GM18508 (cell line): ENCODE measurements at regions not wholly inside any gene's neighbourhood (a gene's known extent, or its start where the extent isn't known, plus 50 kb on each side); places are given as distances from the start of the nearest gene placed in this dataset.

Experiments used
- ATAC-seq: cut with Tn5 transposase; IDR thresholded peaks from one replicate; pipeline ENCODE4 v1.9.1; 2021; ENCODE audit warnings: moderate number of reproducible peaks; ENCODE audit not compliant: insufficient read depth, unreplicated experiment

DNA sequence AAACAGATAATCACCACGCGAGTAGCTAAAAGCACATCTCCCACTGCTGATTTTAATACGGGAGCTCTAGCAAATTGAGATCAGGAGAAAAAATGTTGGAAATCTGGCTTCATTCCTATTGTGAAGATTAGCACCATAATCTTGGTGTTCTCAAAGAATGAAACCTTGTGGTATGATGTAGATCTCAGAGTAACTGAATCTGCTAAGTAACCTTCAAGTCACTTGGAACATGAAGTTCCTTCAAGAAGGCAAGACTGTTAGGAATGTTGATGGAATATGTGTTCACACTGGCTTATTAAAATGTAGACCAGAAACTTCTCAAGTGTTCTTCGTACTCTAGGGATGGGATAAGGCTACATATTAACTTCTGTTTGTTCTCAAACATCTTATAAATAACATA is 117.4 kb upstream of the CHRM3 start:
- no peak for ATAC-seq

DNA sequence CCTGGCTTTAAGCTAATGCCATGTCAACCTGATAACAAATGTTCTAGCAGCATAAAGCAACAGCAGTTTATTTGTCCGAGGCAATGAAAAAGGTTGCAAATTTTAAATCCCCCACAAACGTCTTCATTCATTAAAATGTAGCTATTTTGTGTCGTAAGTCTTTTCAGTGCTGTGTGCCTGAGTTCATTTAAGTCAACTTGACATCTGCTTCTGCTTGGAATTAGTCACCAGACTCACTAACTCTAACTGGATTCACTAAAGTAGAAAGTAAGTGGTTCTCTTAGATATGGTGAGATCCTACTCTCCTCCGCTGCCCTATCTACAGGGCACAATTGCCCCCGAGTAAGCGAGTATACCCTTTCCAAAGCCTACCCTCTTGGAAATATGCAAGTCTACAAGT is 118.4 kb upstream of the CHRM3 start:
- ATAC-seq, result no peak

DNA sequence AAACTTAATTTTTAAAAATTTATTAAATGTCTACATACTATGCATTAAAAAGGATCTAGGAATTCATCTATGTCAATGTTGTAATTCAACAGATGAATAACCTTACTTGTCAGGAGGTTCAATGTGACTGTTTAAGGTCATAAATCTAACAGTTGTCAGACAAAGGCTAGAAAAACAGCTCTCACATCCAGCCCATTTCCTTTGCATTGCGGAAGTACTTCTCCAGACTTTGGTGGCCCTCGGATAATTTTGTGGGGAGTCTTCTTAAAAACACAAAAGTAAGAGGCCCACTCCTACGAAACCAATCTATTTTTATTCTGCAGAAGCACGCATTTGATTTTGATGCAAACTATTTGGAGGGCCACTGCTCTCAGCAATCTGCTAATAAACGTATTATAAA is 122.6 kb upstream of the CHRM3 start:
- no peak for ATAC-seq

DNA sequence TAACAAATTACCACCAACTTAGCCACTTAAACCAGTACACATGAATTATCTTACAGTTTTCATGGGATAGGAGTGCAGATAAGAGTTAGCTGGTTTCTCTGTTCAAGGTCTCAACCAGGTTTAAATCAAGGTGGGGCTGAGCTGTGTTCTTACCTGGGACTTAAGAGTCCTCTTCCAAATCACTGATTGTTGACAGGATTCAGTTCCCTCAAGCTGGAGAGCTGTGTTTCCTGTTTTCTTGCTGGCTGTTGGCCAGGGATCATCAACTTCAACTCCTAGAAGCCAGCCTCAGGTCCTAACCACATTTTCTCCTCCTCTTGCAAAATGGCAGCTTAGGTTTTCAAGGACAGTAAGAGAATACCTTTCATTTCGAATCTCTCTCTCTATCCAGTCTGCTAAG is 123.8 kb upstream of the CHRM3 start:
- no peak for ATAC-seq

DNA sequence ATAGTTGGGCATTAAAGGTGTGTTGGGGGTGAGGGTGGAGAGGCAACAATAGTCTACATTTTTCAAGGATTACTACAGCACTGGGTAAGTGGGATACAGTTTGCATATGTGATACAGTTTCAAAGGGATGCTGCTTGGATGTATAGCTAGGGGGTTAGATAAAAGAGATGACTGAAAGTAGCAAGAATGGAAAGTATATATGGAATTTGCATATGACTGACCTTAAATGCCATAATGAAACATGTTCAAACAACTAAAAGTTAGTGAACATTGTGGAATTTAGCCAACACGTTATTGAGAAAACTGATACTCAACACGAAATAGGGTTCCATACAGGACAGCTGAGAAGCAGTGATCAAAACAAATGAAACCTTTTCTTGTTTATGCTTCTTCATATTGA is 124.8 kb upstream of the CHRM3 start:
- ATAC-seq, result no peak

DNA sequence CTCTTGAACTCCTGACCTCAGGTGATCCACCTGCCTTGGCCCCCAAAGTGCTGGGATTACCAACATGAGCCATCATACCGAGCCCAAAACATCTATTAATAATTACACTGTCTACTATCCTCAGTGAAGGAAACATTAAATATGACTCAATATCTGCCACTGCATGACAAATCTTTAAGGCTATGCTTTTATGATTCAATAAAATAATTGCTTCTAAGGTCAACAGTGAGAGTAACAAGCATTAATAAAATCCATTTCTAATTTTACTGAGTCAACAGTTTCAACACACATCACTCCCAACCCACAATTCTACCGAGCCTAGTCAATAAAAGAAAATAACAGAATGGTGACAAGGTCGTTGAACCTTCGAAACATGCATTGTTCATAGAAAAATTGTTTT is 125.5 kb upstream of the CHRM3 start:
- ATAC-seq, result no peak

DNA sequence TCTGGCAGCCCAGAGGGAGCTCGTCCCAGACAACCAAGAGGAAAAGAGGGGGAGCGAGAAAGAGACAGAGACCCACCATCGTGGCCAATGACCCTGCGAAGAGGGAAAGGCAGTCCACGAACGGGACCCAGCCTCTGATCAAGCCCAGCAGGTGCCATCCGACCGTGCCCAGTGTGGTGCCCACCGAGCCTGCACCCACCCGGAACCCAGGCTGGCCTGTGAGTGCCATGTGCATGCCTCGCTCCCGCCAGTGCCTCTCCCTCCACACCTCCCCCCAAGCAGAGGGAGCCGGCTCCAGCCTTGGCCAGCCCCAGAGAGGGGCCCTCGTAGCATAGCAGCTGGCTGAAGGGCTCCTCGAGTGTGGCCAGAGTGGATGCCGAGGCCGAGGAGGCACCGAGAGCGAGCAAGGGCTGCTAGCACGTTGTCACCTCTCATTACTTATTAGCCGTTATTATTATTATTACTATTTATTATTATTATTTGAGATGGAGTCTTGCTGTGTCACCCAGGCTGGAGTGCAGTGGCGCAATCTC is 130.7 kb upstream of the CHRM3 start:
- no peak for ATAC-seq

DNA sequence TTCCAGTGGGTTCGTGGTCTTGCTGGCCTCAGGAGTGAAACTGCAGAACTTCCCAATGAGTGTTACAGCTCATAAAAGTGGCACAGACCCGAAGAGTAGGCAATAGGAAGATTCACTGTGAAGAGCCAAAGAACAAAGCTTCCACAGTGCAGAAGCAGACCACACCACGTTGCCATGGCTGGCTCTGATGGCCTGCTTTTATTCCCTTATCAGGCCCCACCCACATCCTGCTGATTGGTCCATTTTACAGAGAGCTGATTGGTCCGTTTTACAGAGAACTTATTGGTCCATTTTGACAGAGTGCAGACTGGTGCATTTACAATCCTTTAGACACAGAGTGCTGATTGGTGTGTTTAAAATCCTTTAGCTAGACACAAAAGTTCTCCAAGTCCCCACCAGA is 131.4 kb upstream of the CHRM3 start:
- ATAC-seq, result no peak

DNA sequence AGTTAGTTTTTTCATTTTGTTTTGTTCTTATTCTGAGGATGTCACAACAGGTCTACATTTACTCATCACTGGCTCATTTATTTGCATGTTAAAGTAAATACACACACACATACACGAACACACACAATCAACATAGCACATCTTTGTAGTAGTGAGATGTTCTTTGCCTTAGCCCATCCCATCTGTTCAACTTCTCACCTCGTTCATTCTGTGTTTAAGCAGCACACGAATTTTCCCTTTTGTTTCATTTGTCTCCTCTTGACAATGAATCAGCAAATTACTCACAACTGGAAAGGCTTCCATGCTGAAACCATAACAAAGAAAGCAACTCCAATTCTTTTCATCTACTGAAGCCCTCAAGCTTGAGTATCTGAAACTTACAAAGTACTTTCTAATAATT is 133.3 kb upstream of the CHRM3 start:
- ATAC-seq, result no peak

DNA sequence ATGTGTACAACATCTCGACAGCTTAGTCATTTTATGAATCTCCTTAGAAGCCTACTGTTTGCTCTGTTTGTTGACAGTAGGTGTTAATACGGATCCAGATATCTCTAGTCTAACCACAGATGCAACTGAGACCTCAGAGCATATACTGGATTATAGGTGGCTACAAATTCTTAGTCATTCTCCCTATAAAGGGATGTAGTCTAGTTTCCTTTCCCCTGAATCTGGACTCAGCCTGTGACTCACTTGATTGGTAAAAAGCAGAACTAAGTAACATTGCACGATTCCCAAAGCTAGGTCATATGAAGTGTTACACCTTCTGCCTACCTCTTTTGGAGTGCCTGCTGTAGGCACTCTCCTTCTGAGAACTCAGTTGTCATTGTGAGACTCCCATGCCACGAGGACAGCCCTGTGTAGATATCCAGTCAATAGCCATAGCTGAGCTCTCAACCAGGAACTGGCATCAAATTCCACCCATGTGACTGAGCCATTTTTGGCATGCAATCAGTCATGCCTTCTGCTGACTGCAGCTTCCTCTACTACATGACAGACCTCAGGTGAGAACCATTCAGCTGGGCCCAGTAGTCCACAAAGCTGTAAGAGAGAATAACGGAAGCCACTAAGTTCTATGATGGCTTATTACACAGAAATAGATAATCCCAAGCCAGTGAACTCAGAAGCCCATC is 135.9 kb upstream of the CHRM3 start:
- ATAC-seq, result no peak

DNA sequence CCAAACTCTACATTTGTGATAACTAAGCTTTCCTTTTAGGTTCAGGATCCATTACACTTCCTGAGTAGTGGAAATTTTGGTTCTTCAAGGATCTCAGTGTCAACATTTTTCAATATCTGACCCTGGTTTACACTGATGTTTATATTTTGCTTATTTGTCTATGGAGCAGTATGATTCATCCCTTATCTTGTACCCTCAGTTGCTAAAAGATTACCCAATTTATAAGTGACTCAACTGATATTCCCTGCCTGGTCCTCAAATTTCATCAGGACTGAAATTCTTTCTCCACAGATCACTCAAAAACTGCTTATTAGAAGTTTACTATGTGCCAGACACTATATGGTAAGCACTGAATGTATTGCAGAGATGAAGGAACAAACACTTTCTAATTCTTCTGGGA is 139.1 kb upstream of the CHRM3 start:
- ATAC-seq, result no peak

DNA sequence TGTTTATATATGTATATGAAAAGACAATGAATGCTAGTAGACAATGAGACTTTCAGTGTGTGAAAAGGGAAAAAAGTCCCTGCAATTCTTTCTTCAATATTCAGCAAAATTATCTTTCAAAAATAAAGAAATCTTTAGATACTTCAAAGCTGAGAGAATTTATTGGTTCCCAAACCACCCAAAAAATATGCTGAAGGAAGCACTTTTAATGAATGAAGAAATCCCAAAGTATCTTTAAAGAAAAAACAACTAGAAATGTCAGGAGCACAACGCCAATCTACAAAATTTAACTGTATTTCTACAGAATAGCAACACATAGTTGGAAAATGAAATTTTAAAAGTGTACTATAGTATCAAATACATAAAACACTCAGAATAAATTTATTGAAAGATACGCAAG is 142.3 kb upstream of the CHRM3 start:
- no peak for ATAC-seq

DNA sequence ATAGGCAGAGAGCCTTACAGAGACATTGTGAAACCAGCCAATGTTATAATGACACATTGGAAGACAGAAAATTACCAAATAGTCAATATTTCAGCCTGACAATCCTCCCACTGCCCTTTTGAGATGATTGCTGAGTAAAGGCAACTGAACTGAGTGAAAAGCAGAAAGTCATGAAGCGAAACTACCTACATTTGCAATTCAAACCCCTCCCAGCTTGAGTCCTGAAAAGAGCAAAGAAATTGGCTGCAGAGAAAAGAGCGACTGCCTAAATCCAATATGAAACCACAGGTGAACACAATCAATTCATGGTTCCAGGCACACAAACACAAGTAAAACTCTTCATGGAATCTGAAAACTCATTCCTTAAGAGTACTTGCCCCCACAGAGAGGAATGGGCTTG is 143.4 kb upstream of the CHRM3 start:
- no peak for ATAC-seq

DNA sequence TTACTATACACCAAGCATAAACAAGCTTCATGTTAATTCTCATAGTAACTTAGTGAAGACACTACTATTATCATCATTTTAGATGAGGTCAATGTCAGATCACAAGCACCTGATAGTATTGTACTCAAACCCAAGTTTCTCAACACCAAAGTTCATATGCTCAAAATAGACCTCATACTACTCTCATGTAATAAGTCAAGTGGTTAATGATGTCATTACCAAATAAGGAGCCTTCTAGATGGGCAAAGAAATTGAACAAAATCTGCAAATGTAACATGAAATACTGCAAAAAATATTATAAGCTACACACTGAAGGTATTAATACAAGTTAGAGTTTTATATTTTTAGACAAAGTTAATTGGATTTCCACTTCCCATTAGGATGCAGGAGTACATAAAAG is 144.0 kb upstream of the CHRM3 start:
- no peak for ATAC-seq

DNA sequence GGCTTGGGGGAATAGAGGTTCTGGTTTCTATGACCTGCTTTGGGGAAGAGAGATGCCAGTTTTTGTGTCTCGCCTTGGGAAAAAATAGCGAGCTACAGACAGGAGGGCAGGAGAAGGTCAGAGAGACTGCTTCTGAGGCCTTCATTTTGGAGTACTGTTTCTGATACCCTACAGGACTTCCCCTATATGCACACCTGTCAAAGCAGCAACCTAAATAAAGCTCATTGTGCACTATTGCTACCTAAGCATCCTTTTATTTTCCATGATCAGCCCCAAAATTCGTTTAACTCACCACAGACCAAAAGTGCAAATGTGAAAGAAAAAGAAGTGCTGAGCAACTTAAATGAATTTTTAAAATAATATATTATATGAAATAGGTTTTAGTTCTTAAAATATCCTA is 145.6 kb upstream of the CHRM3 start:
- ATAC-seq, result no peak

DNA sequence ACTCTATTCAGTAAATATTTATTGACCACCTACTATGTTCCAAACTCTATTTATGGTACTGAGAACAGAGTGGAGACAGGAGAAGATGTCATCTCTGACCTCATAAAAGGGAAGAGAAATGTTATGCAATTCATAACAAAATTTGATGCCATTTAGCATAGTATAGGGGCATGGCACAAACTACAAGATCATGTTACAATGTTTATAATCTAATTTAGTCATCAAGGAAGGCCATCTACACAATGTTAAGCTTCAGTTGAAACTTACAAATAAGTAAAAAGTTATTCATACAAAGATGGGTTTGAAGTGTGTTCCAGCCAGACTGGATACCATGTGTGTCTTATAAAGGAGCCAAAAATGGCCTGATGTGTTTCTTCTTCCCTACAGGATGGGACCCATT is 146.8 kb upstream of the CHRM3 start:
- ATAC-seq, result no peak

DNA sequence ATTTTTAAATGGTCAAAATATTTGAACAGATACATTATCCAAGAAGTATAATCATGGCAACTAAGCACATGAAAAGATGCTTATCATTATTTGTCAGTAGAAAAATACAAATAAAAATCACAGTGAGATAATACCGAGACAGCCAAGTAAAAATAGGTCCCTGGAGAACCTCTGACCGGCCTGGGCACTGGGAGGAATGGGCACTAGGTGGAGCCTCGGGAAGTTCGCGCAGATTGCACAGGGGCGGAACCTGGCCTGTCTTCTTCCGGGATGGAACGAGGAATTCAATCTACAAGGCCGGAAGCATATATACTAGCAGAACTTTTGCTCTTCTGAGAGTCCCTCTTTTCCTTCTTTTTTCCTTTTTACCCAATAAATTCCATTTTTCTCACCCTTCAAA is 148.5 kb upstream of the CHRM3 start:
- ATAC-seq, result no peak

DNA sequence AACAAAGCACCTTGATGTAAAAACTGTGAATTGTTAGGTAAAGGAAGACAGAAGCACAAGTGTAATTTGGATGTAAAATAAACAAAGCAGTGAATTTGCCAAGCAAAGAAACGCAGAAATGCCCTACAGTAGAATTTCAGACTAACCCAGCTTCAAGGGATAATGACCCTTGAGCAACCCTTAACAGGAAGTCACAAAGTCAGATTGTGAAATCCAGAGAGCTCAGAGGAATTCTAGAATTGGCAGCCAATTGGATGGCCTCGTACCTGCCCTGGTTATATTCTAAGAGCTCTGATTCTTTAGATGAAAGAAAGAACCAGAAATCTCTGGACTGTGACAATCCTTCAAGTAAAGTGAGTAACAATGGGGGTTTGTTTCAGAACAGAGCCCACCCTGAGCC is 152.7 kb upstream of the CHRM3 start:
- no peak for ATAC-seq

DNA sequence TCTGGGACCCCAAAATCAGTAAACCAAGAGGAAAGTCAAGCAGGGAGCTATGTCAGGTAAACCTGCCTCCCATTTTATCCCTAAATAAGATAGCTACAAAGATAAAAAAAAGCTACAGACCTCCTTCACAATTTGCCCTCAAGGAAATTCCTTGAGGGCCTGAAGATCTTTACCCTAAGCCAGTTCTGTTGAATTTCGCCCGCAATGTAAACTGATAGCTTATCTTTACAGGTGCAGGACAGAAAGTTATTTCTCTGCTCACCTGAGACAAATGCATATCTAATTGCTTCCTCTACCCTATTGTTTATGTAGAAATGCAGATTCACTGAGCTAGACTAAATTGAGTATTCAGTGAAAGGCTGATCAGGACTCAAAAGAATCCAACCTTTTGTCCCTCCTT is 153.4 kb upstream of the CHRM3 start:
- no peak for ATAC-seq

DNA sequence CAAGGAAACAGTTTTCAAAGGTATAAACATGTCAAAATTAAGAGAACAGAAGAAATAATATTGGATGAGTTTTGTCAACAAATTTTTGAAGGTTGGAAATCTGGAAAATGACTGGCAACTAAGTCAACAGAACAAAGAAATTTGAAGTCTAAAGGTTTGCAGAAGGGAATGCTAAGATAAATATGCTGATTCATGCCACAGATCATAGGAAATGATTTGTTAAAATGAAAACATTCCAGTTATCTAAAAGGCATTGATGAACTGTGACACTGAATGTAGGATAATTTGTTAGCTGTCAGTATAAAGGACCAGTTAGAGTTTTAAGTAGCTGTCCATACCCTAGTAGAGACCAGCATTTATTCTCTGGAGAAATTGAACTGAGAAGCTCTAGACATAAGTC is 157.9 kb upstream of the CHRM3 start:
- no peak for ATAC-seq

DNA sequence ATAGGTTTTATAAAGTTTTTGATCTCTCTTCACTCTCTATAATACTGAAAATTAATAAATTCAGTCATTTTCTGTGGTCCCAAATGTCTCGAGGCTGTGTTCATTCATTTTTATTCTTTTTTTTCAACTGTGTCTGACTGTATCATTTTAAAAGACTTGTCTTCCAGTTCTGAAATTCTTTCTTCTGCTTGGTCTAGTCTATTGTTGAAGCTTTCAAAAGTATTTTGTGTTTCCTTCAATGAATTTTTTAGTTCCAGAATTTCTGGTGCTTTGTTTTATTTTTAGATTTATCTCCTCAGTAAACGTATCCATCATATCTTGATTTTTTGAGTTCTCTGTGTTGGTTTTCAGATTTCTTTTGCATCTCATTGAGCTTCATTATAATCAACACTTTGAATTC is 161.0 kb upstream of the CHRM3 start:
- no peak for ATAC-seq

DNA sequence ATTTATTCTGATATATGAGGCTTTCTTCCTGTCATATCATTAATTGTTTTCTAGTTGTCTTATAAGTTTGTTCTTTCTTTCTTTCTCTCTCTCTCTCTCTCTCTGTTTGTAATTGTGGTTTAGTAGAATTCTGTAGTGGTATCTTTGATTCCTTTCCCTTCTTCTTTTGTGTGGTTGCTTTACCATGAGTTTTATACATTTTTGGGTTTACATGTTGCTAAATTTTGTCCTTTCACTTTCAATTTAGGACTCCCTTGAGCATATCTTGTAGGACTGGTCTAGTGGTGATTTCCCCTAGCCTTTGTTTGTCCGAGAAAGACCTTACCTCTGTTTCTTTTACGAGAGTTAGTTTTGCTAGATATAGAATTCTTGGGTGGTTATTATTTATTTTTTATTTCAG is 162.3 kb upstream of the CHRM3 start:
- ATAC-seq, result no peak

DNA sequence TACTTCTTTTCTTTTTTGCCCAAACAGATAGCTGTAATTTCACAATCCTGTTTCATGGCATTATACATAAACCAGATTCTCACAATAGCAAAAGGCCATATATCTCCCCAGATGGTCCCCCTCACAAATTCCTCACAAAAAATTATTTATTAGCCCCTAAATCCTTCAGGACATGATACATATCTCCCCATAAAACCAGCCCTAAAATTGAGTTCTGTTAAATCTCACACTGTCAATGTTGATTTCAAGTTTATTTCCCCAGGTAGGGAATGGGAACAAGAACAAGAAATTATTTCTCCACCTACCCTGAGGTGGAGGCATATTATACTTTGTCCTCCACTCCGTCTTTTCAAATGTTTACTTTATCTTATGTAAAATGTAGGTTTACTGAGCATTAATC is 163.4 kb upstream of the CHRM3 start:
- ATAC-seq, result no peak
